GM13976 (cell line): ENCODE measurements at regions not wholly inside any gene's neighbourhood (a gene's known extent, or its start where the extent isn't known, plus 50 kb on each side); places are given as distances from the start of the nearest gene placed in this dataset.

Experiments
- DNase-seq: peaks from one replicate; pipeline ENCODE4 v3.0.0; 2012; ENCODE audit warnings: low spot score
- in situ Hi-C: fragments of 300-500 bp; cut with MboI; formaldehyde crosslinking; loops from one replicate; pipeline ENCODE4 v1.12.0; 2022; ENCODE audit warnings: low sequenced_read_pairs, mixed read lengths, inconsistent platforms; ENCODE audit not compliant: unreplicated experiment
- TF ChIP-seq, protein P1 (sequence below): IDR thresholded peaks from 2 replicates; pipeline ENCODE4 v1.5.1; 2012; ENCODE audit warnings: borderline replicate concordance, mild to moderate bottlenecking; ENCODE audit not compliant: insufficient read depth; ENCODE audit errors: extremely low read depth, missing control alignments, control extremely low read depth

DNA sequence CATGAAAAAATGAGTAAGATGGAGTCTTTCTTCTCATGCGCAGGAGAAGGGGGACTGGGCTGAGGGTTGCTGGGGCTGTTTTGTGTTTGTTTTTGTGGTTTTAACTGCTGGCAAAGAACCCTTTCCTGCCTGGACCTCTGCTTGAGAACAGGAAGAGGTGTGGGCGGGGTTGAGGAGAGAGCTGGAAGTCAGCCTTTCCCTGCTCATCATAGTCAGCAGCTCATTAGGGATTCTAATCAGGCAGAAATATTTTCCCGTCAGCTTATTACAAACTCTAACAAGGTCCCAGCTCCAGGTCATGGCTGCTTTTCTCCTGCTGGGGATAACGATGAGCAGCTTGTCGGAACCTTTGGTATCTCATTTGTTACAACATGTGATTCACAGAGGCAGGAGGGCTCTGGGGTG, 185.0 kb upstream of the NRXN3 start:
- in situ Hi-C loops: no loop called here
- DNase-seq: no peak
- TF ChIP-seq, protein P1, sequence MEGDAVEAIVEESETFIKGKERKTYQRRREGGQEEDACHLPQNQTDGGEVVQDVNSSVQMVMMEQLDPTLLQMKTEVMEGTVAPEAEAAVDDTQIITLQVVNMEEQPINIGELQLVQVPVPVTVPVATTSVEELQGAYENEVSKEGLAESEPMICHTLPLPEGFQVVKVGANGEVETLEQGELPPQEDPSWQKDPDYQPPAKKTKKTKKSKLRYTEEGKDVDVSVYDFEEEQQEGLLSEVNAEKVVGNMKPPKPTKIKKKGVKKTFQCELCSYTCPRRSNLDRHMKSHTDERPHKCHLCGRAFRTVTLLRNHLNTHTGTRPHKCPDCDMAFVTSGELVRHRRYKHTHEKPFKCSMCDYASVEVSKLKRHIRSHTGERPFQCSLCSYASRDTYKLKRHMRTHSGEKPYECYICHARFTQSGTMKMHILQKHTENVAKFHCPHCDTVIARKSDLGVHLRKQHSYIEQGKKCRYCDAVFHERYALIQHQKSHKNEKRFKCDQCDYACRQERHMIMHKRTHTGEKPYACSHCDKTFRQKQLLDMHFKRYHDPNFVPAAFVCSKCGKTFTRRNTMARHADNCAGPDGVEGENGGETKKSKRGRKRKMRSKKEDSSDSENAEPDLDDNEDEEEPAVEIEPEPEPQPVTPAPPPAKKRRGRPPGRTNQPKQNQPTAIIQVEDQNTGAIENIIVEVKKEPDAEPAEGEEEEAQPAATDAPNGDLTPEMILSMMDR: no peak

DNA sequence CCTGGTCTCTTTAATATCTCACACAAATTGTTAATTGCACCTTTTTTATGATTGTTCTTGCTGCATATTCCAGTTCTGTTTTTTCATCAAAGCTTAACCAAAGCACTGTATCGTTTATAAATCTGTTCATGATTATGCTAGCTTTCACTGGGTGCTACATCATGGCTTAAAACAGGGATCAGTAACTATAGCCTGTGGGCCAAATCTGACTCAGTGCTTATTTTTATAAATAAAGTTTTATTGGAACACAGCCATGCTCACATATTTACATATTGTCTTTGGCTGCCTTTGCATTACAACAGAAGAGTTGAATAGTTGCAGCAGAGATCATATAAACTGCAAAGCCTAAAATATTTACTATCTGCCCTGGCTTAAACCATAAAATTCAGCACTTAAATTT, 183.4 kb upstream of the NRXN3 start:
- DNase-seq: no peak
- in situ Hi-C loops: no loop called here
- TF ChIP-seq, protein P1: no peak

DNA sequence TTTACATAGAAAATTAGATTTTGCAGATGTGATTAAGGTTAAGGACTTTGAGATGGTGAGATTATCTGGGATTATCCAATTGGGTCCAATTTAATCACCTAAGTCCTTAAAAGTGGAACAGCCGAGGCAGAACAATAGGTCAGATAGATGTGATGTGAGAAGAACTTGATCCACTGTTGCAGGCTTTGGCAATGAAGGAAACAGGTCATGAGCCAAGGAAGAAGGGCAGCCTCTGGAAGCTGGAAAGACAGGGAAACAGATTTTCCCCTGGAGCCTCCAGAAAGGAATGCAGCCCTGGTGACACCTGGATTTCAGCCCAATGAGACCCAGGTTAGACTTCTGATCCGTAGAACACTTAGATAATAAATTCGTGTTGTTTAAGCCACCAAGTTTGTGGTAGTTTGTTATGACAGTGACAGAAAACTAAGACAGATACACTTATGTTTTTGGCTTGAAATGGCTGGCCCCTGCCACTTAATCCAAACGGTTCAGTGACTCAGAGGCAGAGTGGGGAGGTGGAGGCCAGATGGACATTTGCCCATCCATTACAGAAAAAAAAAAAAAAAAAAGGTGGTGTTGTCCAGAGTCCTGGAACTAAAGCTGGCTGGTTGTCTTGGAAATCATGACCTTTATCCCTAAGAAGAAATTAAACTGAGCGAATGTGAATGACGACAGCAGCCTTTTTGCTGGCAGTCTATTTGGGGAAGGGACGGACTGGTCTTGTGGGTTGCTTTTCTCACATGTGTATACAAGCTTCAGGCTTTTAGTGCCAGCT, 181.9 kb upstream of the NRXN3 start:
- in situ Hi-C loops: no loop called here
- TF ChIP-seq, protein P1: no peak
- no peak for DNase-seq

DNA sequence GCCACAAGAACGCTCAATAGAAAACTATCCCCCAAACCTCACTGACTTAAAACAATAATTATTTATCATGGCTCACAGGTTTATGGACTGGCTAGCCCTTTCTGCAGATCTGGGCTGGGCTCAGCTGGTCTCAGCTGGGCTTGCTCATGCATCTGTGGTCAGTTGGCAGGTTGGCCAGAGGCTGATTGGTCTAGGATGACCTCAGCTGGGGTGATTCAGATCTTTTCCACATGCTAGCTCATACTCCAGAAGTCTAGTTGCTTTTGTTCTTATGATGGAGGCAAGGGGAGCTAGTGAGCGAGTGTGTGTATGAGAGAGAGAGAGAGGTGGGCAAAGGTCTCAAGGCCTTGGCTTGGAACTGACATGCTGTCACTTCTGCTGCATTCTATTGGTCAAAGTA, 181.2 kb upstream of the NRXN3 start:
- TF ChIP-seq, protein P1: no peak
- no peak for DNase-seq
- in situ Hi-C loops: no loop called here

DNA sequence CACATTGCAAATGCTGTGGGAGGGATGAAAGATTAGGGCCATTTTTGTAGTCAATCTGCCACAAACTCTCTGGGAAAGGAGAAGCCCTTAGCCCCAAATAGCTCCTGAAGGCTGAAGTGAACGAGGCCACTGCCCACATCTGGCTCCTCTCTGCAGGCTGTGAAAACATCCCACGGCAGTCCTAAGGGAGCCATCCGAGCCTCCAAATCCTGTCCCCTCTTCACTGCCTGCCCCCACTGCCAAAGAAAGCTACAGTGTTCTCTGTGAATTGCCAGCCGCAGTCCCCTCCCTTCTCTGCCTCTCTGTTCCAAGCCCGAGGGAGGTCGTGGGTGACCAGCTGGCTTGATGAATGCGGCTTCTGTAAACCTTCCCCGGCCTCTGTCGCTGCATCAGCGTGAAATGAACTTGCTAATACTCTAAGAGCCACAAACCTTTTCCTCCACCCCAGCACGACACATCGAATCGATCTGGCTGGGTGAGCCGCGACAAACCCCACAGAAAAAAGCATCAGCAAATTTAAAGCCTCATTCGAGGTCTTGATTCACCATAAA, 180.7 kb upstream of the NRXN3 start:
- TF ChIP-seq, protein P1: no peak
- in situ Hi-C loops: no loop called here

DNA sequence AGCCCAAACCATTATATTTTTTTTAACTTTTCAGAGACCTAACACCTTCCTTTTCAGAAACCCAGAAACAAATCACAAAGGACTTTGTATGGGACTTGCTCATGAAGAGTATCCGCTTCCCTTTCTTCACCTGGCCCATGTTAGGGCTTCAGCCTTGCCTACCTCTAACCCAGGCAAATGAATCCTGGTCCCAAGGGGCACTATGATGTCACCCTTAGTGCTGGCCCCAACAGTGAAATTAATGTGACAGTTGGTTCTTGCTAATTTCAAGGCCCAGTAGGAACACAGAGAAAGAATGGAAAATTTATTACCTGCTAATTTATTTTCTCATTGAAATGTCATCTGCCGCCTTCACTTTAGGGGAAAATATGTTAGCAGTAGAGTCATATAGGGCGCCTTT, 179.8 kb upstream of the NRXN3 start:
- in situ Hi-C loops: no loop called here

More for the DNA sequence above, 180.7 kb upstream of the NRXN3 start:
- no peak for DNase-seq

More for the DNA sequence above, 179.8 kb upstream of the NRXN3 start:
- no peak for DNase-seq
- TF ChIP-seq, protein P1: no peak
